Calu3 (cell line): ENCODE measurements at regions not wholly inside any gene's neighbourhood (a gene's known extent, or its start where the extent isn't known, plus 50 kb on each side); places are given as distances from the start of the nearest gene placed in this dataset.

ENCODE experiments used
- BruUV-seq: library from RNA; stranded (reverse); fragments of 400-500 nt; replicated peaks from 2 replicates; lab custom pipeline; 2021; lab: Mats Ljungman, UMichigan
- CTCF ChIA-PET: fragments of 300-600 bp; sonication (Branson Sonifier 250); formaldehyde crosslinking; loops from one replicate; lab custom pipeline; 2022; ENCODE audit warnings: antibody characterized with exemption; lab: Charles Lee
- DNase-seq: peaks from one replicate; pipeline ENCODE4 v3.0.0; 2022
- H3K27ac Mint-ChIP-seq: one replicate; pipeline ENCODE4 v1.8.0; 2022; ENCODE audit warnings: mixed read lengths; ENCODE audit not compliant: unreplicated experiment
- H3K27me3 Mint-ChIP-seq: one replicate; pipeline ENCODE4 v1.8.0; 2022; ENCODE audit warnings: mixed read lengths; ENCODE audit not compliant: unreplicated experiment
- H3K36me3 Mint-ChIP-seq: one replicate; pipeline ENCODE4 v1.8.0; 2022; ENCODE audit warnings: mild to moderate bottlenecking, moderate library complexity, mixed read lengths; ENCODE audit not compliant: insufficient read depth, unreplicated experiment
- H3K4me1 Mint-ChIP-seq: one replicate; pipeline ENCODE4 v1.8.0; 2022; ENCODE audit warnings: mild to moderate bottlenecking, low read depth, mixed read lengths; ENCODE audit not compliant: unreplicated experiment
- H3K4me3 Mint-ChIP-seq: one replicate; pipeline ENCODE4 v1.8.0; 2022; ENCODE audit warnings: mild to moderate bottlenecking, low read depth, moderate library complexity, mixed read lengths; ENCODE audit not compliant: unreplicated experiment
- H3K9me3 Mint-ChIP-seq: one replicate; pipeline ENCODE4 v1.8.0; 2022; ENCODE audit warnings: low read depth, mixed read lengths; ENCODE audit not compliant: unreplicated experiment
- intact Hi-C: fragments of 100-400 bp; cut with micrococcal nuclease; formaldehyde crosslinking; loops from one replicate; pipeline ENCODE4 v1.10.0; 2022; ENCODE audit not compliant: unreplicated experiment
- TF ChIP-seq, protein P1 (sequence below): fragments of 200-600 bp; IDR thresholded peaks from one replicate; pipeline ENCODE4 v1.8.0; 2022; ENCODE audit warnings: antibody characterized with exemption; ENCODE audit not compliant: unreplicated experiment

DNA sequence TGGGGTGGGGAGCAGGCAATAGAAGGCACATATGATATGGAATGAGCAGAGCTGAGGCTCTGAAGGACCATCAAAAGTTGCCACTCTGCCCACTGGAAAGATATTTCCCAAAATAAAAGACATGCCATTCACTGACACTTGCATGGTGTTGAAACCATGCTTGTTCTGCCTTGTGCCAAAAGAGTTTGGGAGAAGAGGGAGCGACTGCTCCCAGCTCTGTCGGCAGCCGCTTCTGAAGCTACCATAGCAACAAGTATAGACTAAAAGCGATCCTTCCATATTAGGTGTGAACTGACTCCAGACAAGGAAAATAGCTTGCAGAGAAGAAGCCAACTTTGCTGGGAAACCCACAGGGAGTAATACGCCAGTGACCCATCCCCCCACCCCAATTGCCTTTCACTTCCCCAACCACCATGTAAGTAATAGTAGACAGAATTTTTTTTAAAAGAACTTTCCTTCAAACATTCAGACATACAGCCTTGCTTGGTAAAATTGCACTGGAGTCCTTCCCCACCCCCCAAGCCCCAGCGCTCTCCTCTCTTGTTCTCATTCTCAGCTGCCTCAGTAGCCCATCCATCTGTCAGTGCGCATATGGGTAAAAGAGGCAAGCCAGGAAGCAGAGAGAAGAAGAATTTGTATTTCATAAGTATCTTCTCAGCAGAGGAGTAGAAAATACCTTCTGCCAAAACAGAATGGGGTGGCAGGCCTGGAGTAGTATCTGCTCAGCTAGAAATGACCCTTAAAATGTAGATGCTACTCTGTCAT, 263.7 kb downstream of the OMA1 start:
- Mint-ChIP-seq H3K27me3 (no peaks in the 10 kb centered on the region), H3K4me3 (no peak overlapping the region), H3K9me3 (no peaks in the 10 kb centered on the region), H3K27ac (no peak overlapping the region), H3K36me3 (no peaks in the 10 kb centered on the region), H3K4me1 (no peaks in the 10 kb centered on the region)
- BruUV-seq, result no TSS peak
- intact Hi-C loops, result no loop called here
- TF ChIP-seq, protein P1, sequence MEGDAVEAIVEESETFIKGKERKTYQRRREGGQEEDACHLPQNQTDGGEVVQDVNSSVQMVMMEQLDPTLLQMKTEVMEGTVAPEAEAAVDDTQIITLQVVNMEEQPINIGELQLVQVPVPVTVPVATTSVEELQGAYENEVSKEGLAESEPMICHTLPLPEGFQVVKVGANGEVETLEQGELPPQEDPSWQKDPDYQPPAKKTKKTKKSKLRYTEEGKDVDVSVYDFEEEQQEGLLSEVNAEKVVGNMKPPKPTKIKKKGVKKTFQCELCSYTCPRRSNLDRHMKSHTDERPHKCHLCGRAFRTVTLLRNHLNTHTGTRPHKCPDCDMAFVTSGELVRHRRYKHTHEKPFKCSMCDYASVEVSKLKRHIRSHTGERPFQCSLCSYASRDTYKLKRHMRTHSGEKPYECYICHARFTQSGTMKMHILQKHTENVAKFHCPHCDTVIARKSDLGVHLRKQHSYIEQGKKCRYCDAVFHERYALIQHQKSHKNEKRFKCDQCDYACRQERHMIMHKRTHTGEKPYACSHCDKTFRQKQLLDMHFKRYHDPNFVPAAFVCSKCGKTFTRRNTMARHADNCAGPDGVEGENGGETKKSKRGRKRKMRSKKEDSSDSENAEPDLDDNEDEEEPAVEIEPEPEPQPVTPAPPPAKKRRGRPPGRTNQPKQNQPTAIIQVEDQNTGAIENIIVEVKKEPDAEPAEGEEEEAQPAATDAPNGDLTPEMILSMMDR, result no peak
- no peak for DNase-seq
- CTCF ChIA-PET, result no interaction called here

DNA sequence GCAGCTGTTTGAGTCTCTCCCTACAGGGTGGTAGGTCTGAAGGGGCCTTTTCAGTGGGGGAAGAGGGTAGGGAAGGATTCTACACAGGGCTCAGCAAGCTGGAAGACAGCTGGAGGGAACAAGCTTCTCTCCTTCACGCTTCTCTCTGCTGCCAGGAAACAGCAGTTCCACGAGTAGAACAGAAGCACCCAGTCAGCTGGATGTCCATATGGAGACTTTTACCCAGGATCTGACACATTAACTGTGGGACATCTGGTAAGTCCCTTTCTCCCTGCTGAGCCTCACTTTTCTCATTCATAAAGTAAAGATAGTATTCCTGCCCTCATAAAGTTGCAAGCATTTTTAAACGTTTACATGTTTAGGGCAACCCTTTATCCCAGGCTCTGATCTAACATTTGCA, 280.3 kb downstream of the OMA1 start:
- H3K27ac Mint-ChIP-seq, result no peak overlapping the region
- no TSS peak for BruUV-seq
- no peak for DNase-seq
- H3K4me1 Mint-ChIP-seq, result no peaks in the 10 kb centered on the region
- CTCF ChIA-PET, result no interaction called here
- H3K4me3 Mint-ChIP-seq, result no peak overlapping the region
- H3K36me3 Mint-ChIP-seq, result no peaks in the 10 kb centered on the region
- H3K9me3 Mint-ChIP-seq, result no peaks in the 10 kb centered on the region
- intact Hi-C loops, result no loop called here
- H3K27me3 Mint-ChIP-seq, result no peaks in the 10 kb centered on the region
- TF ChIP-seq, protein P1, result no peak

DNA sequence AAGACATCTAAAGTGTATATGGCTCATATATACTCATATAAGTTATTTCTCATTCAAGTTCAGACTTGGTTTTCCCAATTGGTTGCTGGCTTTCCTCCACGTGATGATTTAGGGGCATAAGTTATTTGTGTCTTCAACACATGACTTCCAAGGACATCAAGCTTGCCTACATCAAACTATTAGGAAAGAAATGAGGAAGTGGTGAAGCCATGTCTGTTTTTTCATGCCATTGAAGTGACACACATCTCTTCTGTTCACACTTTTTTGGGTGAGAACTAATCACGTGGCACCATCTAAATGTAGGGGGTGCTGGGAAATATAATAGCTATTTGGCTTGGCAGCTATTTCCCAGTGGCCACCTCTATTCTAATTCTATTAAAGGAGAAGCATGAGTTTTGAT, 282.1 kb downstream of the OMA1 start:
- intact Hi-C loops, result no loop called here
- DNase-seq, result no peak
- Mint-ChIP-seq H3K4me1 (no peaks in the 10 kb centered on the region), H3K27me3 (no peaks in the 10 kb centered on the region), H3K9me3 (no peaks in the 10 kb centered on the region), H3K4me3 (no peak overlapping the region), H3K27ac (no peak overlapping the region), H3K36me3 (no peaks in the 10 kb centered on the region)
- no TSS peak for BruUV-seq
- CTCF ChIA-PET, result no interaction called here
- TF ChIP-seq, protein P1, result no peak

DNA sequence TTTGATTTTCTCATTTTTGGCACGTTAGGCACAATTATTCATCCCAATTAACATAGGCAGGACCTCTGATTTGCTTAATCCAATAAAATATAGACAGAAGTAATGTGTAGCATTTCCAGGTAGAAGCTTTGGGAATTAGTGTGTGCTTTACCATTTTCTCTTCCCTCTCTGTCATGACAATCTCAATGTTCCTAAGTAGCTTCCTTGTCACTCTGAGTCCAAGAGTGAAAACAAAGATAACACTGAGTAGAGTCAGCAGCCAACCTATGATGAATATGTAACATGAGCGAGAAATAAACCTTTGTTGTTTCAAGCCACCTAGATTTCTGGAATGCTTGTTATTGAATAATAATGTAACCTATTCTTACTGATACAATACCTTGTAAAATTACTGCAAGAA, 283.8 kb downstream of the OMA1 start:
- Mint-ChIP-seq H3K27me3 (no peaks in the 10 kb centered on the region), H3K27ac (no peak overlapping the region), H3K9me3 (no peaks in the 10 kb centered on the region), H3K4me1 (no peaks in the 10 kb centered on the region), H3K4me3 (no peak overlapping the region), H3K36me3 (no peaks in the 10 kb centered on the region)
- CTCF ChIA-PET, result no interaction called here
- no peak for DNase-seq
- BruUV-seq, result no TSS peak
- TF ChIP-seq, protein P1, result no peak
- intact Hi-C loops, result no loop called here
